ENCODE measurements at regions not wholly inside any gene's neighbourhood (a gene's known extent, or its start where the extent isn't known, plus 50 kb on each side); places are given as distances from the start of the nearest gene placed in this dataset.

DNA sequence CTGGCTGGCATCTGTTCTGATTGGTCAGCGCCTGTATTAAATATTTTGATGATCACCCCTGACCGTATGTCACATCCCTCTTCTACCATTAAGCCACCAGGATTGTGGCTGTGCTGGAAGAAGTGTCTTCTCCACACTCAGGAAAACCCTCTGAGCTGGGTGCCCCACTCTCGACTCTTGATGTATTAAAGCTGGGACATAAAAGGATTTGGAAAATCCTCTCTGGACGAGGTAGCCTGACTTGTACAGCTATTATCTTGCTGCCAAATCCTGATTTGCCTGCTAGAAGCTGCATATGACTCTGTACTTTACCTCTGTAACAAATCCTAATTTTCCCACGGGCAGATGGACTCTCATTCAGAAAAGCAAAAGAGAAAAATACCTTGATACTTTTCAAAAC is 161.0 kb downstream of the SLC28A3 start:
- no peak for TF ChIP-seq FOXM1 (IDR thresholded peaks at IDR 0.05; ENCODE audit: low read depth)
- TF ChIP-seq, protein P1, sequence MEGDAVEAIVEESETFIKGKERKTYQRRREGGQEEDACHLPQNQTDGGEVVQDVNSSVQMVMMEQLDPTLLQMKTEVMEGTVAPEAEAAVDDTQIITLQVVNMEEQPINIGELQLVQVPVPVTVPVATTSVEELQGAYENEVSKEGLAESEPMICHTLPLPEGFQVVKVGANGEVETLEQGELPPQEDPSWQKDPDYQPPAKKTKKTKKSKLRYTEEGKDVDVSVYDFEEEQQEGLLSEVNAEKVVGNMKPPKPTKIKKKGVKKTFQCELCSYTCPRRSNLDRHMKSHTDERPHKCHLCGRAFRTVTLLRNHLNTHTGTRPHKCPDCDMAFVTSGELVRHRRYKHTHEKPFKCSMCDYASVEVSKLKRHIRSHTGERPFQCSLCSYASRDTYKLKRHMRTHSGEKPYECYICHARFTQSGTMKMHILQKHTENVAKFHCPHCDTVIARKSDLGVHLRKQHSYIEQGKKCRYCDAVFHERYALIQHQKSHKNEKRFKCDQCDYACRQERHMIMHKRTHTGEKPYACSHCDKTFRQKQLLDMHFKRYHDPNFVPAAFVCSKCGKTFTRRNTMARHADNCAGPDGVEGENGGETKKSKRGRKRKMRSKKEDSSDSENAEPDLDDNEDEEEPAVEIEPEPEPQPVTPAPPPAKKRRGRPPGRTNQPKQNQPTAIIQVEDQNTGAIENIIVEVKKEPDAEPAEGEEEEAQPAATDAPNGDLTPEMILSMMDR (IDR thresholded peaks at IDR 0.05) = no peak
- TF ChIP-seq POLR2AphosphoS5 (IDR thresholded peaks at IDR 0.05; ENCODE audit: low read depth, low read length) = no peak
- TF ChIP-seq NFIC (IDR thresholded peaks at IDR 0.05; ENCODE audit: borderline replicate concordance) = no peak
- TF ChIP-seq FOXJ3 (CRISPR knock-in tag; IDR thresholded peaks at IDR 0.05) = no peak
- TF ChIP-seq TAF1 (IDR thresholded peaks at IDR 0.05; ENCODE audit: borderline replicate concordance, low read depth, low read length) = no peak
- no peak for TF ChIP-seq SIN3A (IDR thresholded peaks at IDR 0.05; ENCODE audit: borderline replicate concordance, low read depth, low read length)

Data from SK-N-SH (cell line).